Myocyte (in vitro differentiated cells): ENCODE measurements at regions not wholly inside any gene's neighbourhood (a gene's known extent, or its start where the extent isn't known, plus 50 kb on each side); places are given as distances from the start of the nearest gene placed in this dataset.
"Not testable (repeated sequence)": the region's sequence is repeated elsewhere in the genome, so short reads cannot be mapped to it uniquely, and the experiment has no call there.

Experiments
- DNase-seq: peaks from one replicate; pipeline ENCODE4 v3.0.0-alpha.2; 2012; ENCODE audit warnings: low read depth

DNA sequence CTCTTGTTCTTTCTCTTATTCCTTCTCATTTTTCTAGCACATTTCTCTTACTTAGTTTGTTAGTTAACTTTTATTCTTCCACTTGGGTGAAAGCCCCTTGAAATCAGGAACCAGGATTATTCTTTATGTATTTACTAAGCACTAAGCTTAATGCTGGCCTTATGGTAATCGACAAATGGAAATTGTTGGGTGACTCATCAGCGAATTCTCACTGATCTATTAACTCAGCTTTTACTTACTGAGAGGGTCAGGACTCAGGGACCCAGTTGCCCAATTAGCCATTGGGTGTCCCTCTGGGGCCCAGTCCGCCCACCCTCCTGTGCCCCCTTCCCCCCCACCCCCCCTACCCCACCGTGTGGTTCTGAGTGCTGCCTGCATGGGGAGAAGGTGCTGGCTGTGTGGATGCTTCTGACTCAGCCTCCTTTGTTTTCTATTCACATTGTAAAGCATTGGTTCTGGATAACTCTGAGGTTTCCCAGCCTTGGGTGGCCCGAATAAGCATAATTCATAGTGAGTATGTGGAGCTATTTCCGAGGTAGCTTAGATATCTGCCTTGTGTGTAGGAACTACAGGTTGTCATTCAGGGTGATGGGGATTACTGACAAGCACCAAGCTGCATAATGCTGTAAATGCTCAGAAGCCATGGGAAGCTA lies 240.9 kb downstream of the FGF9 start:
- DNase-seq, result no peak

DNA sequence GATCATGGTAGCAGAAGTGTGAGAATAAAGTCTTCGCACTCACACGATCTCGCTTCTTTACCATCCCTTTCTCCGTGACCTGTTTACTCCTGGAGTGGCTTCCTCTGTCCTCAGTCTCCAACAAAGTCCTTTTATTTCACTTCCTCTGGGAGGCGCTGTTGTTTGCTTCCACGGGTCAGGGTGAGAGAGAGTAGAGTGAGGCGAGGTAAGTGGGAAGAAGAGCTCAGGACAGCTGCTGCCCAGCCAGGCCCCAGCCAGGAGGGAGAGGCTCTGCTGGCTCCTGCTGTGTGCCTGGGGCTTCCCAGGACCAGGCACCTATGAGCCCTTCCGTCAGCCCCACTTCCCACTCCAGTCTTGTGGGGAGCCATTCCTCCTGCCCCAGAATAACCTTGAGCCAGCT lies 242.1 kb downstream of the FGF9 start:
- no peak for DNase-seq

DNA sequence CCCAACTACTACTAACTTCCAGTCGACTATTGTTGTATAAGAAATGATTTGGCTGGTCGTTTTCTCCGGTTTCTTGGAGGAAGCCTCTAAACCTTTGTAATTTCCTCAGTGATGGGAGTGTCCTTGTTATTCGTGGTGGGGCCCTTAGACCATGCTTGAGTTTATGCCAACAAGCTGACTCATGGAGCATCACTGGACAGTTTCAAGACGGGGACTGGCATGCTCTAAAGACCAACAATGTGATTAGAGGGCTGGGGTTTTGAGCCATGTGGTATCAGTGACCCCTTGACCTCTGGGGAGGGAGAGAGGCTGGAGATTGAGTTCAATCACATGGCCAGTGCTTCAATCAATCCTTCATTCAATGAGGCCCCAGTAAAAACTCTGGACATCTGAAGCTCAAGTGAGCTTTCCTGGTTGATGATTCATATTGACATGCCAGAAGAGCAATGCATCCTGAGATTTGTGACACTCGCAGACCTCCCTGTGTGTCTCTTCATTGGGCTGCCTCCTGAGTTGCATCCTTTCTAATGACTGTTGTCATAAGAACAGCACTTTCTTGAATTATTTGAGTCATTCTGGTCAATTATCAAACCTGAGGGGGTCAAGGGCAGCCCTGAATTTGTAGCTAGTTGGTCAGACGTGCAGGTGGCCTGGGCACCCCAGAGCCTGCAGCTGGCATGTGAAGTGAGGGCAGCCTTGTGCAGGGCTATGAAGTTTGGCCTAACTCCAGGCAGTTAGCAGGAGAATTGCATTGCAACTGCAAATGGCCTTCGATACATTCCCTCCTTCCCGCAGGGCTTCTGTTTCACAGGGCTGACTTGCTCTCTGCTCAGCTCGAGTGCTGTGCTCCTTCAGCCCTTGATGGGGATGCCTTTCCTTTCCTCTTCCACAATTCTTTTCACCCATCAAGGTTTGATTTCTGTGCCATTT lies 246.5 kb downstream of the FGF9 start:
- no peak for DNase-seq

DNA sequence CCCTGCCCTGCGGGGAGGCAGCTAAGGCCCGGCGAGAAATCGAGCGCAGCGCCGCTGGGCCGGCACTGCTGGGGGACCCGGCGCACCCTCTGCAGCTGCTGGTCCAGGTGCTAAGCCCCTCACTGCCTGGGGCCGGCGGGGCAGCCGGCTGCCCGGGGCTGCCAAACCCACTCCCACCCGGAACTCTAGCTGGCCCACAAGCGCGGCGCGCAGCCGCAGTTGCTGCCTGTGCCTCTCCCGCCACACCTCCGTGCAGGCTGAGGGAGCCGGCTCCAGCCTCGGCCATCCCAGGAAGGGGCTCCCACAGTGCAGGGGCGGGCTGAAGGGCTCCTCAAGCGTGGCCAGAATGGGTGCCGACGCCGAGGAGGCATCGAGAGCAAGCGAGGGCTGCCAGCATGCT lies 249.9 kb downstream of the FGF9 start:
- DNase-seq, result not testable (repeated sequence)

DNA sequence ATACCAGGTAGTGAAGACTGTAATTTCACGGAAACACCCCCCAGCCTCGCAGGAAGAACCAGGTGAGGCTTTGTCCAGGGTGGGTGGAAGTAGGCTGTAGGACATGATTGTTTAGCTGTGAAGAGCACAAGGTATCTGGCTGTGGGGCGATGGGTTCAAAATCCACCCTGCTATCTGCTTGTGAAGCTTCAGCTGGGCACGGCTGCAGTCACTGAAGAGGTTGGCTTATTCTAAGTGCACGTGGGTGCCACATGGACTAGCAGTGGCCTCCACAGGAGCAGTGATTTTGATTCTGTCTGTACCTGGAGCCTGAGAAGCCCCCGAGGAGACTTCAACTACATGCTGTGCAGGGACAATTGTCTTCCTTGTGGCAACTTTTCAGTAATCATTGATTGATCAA lies 254.1 kb downstream of the FGF9 start:
- DNase-seq, result no peak

DNA sequence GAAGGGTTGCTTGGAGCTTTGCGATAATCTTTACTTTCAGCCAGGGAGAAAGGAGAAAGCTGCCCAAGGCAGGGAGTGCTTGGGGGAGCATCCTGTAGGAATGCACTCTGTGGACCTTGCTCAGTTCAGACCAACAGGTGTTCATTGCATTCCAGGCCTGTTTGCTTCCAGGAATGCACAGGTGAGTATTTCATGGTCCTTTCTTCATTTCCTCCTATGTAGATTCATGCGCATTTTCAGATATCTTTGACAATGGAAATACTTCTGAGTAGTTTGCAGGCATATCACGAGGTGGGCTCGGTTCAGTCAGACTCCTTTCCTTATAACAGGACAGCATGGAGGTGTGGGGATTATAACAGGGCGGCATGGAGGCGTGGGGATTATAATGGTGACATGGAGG lies 254.8 kb downstream of the FGF9 start:
- no peak for DNase-seq

DNA sequence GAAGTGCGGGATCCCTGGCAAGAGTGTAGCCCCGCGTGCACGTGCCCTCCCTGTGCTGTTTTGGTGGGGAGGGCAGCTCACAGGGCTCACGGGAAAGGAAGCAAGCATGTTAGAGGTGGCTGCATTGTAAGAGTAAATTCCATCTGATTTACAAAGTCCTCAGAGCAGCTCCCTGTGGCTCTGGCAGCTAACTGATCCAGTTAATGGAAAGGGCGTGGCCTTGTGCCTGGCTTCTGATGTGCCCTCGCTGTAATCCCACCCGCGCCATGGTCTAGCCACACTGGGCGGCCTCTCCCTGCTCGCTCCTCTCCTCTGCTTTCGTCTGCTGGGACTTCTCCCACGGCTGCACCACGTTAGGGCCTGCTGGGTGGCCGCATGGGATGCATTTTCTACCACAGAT lies 258.5 kb downstream of the FGF9 start:
- no peak for DNase-seq

DNA sequence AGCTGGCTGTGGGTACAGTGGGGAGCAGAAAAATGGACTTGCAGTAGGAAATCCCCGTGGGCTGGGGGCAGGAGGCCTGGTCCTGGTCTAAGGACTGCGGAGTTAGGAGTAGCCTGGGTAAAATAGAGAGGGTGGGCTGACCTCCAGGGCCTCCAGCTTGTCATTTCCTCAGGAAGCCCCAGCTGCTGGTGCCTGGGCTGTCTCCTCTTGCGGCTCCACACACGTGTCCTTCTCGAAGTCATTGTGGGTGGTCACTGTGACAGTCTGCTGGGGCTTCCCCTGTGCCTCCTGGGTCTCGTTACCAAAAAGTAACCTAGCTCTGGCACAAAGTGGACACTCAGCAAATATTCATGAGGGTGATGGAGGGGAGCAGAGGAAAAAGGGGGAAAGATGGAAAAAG lies 259.7 kb downstream of the FGF9 start:
- no peak for DNase-seq

DNA sequence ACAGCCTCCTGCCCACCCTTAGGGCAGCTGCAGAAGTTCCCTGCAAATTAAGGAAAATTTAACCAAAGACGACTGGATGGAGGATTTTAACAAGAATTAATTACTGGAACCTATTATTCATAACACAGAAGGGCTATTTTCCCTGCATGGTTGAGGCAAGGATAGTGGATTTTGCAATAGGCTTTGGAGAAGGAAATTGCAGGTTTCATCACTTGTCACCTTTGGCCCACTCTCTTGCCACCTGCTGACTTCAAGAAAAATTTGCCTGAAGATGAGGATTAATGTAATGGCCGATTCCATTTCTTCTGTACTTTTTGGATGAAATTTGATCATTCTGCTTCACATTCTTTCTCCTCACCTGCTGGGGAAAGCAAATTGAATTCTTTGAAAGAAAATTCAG lies 261.7 kb downstream of the FGF9 start:
- no peak for DNase-seq

DNA sequence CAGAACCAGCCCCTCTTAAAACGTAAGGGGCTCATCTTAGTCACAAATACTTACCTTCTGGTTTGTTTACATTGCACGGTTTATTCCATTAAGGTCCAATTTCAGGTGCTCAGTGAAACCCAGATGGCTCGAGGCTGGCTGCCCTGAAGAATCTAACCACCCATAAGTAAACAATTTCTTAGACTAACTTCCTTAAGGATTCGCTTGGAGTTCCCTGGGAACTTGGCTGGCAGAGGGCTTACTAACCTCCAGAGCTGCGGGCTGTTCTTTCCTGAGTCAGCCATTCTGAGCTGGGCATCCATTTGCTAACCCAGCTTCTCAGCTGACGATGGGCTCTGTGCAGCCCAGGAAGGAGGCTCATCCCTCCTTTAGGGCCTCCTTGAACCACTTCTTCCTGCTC lies 262.1 kb downstream of the FGF9 start:
- no peak for DNase-seq

DNA sequence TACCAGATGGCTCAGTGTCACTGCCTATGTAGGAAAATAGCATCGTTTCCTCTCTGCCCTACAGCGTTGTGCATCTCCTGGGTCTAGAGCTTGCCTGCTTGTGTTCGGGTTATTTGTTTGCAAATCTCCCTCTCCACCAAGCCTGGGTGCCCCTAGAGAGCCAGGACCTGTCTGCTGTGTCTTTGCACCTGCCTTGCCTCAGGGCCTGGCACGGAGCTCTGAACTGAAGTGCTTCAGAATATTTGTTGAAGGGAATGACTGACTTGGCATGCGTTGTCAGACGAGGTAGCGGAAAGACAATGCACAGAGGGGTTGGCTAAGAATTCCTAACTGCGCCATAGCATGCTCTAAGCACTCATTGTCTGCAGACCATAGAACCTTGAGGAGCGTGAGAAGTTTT lies 263.4 kb downstream of the FGF9 start:
- no peak for DNase-seq

DNA sequence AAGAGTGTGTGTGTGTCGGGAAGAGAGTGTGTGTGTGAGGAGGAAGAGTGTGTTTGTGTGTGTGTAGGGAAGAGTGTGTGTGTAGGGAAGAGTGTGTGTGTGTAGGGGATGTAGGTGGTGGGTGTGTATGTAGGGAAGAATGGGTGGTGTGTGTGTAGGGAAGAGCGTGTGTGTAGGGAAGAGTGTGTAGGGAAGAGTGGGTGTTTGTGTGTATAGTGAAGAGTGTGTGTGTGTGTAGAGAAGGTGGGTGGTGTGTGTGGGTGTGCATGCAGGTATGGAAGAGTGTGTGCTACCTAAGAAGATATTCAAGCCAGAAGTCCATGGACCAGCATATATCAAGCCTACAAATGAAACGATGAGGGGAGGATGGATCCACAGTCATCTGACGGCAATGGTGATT lies 265.8 kb downstream of the FGF9 start:
- no peak for DNase-seq

DNA sequence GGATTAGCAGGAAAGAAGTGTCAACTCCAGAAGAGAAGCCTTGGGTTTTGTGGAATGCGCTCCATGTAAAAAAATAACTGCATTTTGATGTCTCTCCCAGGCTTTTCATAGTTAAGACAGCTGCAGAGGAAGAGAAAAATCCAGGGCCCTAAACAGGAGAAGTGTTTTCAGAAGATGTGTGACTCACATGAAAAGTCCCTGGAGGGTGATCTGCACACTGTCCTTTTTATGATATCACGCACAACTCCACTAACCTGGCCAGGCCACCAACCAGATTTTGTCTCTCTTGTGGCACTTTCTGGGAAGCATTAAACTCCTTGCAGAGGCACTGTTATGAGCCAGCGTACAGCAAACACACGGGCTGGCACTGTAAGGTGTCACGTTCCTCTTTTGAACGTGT lies 267.3 kb downstream of the FGF9 start:
- DNase-seq, result no peak

DNA sequence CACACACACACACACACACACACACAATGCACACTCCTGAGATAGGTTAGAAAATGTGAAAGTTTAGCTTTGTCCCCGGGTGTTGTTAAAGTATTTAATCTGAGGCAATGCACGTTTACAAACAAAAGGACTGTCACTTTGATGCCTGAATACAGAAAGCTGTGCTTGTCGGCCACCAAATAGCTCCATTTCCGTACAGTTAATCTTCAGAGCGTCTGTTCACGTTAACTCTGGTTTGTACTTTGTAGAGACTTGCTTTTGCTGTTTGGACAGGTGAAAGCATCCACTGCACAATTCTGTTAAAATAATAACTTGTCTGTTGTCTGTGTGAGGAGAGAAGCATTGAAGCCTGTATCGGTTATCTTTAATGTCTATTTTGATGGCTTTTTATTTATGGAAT lies 267.8 kb downstream of the FGF9 start:
- no peak for DNase-seq

DNA sequence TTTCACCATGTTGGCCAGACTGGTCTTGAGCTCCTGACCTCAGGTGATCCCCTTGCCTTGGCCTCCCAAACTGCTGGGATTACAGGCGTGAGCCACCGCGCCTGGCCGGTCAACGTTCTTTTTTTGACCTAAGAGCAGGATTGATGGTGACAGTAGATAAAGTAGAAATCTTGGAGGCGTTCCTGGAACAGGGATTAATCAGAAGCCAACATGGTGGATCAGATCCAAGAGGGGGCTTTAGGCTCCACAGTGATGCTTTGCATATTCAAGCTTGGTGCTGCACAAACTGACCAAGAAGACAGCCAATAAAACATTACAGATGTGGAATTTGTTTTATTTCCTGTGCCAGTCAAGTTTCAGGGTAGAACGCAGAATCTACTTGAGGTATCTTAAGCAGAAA lies 271.2 kb downstream of the FGF9 start:
- DNase-seq, result no peak

DNA sequence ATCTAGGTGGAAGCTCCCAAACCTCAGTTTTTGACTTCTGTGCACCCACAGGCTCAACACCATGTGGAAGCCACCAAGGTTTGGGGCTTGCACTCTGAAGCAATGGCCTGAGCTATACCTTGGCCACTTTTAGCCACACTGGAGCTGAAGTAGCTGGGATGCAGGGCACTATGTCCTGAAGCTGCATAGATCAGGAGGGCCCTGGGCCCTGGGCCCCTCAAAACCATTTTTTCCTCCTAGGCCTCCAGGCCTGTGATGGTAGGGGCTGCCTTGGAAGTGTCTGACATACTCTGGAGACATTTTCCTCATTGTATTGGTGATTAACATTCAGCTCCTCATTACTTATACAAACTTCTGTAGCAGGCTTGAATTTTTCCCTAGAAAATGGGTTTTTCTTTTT lies 273.7 kb downstream of the FGF9 start:
- DNase-seq, result no peak

DNA sequence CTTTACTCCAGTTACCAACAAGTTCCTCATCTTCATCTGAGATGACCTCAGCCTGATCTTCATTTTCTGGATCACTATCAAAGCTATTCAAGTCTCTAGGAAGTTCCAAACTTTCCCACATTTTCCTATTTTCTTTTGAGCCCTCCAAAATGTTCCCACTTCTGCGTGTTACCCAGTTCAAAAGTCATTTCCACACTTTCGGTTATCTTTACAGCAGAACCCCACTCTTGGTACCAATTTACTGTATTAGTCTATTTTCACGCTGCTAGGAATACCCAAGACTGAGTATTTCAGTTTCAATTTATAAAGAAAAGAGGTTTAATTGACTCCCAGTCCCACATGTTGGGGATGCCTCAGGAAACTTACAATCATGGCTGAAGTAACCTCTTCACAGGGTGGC lies 274.3 kb downstream of the FGF9 start:
- no peak for DNase-seq

DNA sequence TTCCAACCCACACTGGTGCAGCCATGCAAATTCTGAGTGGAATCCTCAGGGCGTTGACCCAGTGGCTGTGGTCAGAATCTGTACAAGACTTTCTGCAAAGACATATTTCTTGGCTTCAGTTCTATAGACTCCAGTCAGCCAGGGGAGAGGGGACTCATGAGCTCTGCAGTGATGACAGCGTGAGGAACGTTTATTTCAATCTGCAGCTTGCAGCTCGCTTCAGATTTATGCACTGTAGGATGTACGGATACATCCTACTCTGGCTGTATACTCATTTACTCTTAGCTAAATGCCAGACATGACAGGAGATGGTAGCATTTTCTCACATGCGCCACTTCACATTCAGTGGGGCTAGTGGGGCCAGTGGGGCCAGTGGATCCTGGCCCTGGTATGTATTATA lies 276.1 kb downstream of the FGF9 start:
- DNase-seq, result no peak

DNA sequence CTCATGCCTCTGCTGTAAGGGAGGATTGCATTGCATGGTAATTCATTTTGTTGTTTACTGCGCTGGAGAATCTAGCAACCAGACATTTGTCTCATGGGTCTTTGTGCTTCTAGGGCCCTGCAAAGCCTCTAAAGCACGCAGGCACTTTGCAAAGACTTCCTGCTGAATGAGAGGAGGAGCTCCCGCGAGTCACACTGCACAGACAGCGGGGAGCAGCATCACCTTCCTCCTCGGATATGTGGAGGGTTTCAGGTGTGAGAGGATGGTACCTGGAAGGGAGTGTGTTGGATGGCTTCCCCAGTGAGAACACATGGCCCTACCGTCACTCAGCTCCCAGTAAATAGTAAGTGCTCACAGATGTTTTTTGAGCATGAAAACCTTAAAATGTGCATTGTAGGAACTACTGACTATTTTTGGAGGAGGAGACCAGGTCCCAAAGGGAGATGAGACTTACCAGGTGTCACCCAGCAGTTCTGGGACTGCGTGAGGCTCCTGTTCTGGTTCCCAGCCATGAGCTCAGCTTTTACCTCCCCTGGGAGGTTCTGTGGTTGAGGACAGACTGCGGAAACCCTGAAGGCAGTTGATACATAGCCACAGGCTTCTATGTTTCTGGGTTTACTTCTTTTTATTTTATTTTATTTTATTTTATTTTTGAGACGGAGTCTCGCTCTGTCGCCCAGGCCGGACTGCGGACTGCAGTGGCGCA lies 278.0 kb downstream of the FGF9 start:
- DNase-seq, result no peak

DNA sequence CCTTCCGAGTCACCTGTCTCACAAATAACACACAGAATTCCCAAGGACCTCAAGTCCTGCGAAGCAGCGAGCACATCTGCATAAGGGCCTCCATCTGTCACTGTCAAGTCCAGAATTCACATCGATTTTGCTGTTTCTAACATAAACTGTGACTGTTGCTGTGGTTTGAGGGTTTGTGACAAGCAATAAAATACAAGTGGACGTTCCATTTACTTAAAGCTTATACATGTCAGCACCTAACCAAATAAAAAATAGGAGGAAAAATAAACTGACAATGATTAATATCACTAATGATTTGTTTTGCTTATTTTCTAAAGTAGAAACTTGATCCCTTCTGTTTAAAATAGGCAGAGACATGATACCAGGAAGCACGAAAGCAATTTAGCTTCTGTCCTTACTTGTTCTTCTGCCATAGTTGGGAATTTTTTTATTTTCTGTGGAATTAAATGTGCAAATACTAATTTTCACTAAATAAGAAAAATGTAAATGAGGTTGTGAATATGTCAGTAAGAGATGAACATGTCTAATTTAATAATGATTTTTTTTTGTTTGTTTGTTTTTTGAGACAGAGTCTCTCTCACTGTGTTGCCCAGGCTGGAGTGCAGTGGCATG lies 279.1 kb downstream of the FGF9 start:
- no peak for DNase-seq

DNA sequence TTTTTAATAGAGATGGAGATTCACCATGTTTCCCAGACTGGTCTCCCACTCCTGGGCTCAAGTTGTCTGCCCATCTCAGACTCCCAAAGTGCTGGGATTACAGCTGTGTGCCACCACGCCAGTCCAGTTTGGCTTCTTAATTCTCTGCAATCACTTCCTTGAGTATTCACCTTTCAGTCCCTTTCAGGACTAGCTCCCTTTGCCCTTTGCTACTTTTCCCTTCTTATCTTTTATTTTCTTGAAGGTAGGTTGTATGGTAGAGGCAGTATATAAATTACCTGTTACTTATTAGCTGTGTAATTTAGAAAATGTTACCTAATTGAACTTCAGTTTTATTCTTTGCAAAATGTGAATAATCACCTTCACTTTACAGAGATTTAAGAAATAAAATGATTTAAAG lies 285.8 kb downstream of the FGF9 start:
- DNase-seq, result no peak

DNA sequence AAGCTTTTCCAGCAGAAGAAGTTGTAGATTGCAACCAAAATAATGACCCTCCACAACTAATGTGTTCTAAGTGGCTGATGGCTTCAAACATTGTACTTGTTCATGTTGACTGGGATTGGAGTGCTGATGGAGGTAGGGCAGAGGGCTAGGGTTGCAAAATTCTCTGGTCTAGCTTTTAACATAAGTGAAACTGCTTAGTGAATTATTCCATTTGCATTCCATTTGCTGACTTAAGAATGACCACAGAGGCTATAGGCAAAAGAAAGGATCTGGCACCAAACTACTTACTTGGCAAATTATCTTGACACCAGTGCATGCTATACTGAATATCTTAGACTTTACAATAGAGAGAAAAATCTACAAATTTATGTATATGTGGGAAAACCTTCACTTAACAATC lies 287.0 kb downstream of the FGF9 start:
- DNase-seq, result no peak
